GM23248 (cell line): ENCODE measurements at regions not wholly inside any gene's neighbourhood (a gene's known extent, or its start where the extent isn't known, plus 50 kb on each side); places are given as distances from the start of the nearest gene placed in this dataset.

Source experiments
- DNase-seq: peaks from one replicate; pipeline ENCODE4 v3.0.0-alpha.2; 2015
- H2AFZ ChIP-seq: fragments of 200-600 bp; sonication (generic); 2 replicates; pipeline ENCODE4 v1.6.1; 2016; ENCODE audit warnings: antibody characterized with exemption
- H3F3A ChIP-seq: fragments of 200-600 bp; sonication (generic); 2 replicates; pipeline ENCODE4 v1.6.1; 2016; ENCODE audit warnings: mild to moderate bottlenecking, antibody characterized with exemption, mixed run types; ENCODE audit not compliant: insufficient read depth
- H3K27ac ChIP-seq: fragments of 200-600 bp; sonication (generic); 2 replicates; pipeline ENCODE4 v1.5.1; 2016; ENCODE audit warnings: mild to moderate bottlenecking
- H3K27me3 ChIP-seq: fragments of 200-600 bp; sonication (generic); replicated peaks from 2 replicates; pipeline ENCODE4 v1.6.1; 2016; ENCODE audit warnings: mild to moderate bottlenecking; ENCODE audit not compliant: insufficient read depth
- H3K36me3 ChIP-seq: fragments of 200-600 bp; sonication (generic); 2 replicates; pipeline ENCODE4 v1.6.1; 2016; ENCODE audit warnings: low read depth, mild to moderate bottlenecking
- H3K4me1 ChIP-seq: fragments of 200-600 bp; sonication (generic); 2 replicates; pipeline ENCODE4 v1.6.1; 2016; ENCODE audit warnings: mild to moderate bottlenecking; ENCODE audit not compliant: insufficient read depth
- H3K4me2 ChIP-seq: fragments of 200-600 bp; sonication (generic); one replicate; pipeline ENCODE4 v1.6.1; 2016; ENCODE audit warnings: mild to moderate bottlenecking; ENCODE audit not compliant: unreplicated experiment
- H3K4me3 ChIP-seq: fragments of 200-600 bp; sonication (generic); 2 replicates; pipeline ENCODE4 v1.5.1; 2016; ENCODE audit warnings: mild to moderate bottlenecking
- H3K79me2 ChIP-seq: fragments of 200-600 bp; sonication (generic); 2 replicates; pipeline ENCODE4 v1.6.1; 2016; ENCODE audit warnings: mild to moderate bottlenecking; ENCODE audit not compliant: insufficient read depth
- H3K9ac ChIP-seq: fragments of 200-600 bp; sonication (generic); 2 replicates; pipeline ENCODE4 v1.6.1; 2016; ENCODE audit warnings: mild to moderate bottlenecking
- H3K9me2 ChIP-seq: fragments of 200-600 bp; sonication (generic); 2 replicates; pipeline ENCODE4 v1.6.1; 2016; ENCODE audit warnings: mixed run types, mild to moderate bottlenecking, moderate library complexity; ENCODE audit not compliant: insufficient read depth
- H3K9me3 ChIP-seq: fragments of 200-600 bp; sonication (generic); one replicate; pipeline ENCODE4 v1.6.1; 2017; ENCODE audit warnings: low read depth
- H4K20me1 ChIP-seq: fragments of 200-600 bp; sonication (generic); 2 replicates; pipeline ENCODE4 v1.6.0; 2016; ENCODE audit not compliant: insufficient read depth
- EZH2 ChIP-seq: fragments of 200-600 bp; sonication (generic); IDR thresholded peaks from 2 replicates; pipeline ENCODE4 v1.6.1; 2018; ENCODE audit warnings: antibody characterized with exemption, mild to moderate bottlenecking; ENCODE audit not compliant: insufficient read depth, poor library complexity, severe bottlenecking
- EZH2phosphoT487 ChIP-seq: fragments of 200-600 bp; sonication (generic); IDR thresholded peaks from 2 replicates; pipeline ENCODE4 v1.6.1; 2018; ENCODE audit warnings: antibody characterized with exemption, moderate library complexity, mild to moderate bottlenecking, low read depth; ENCODE audit not compliant: insufficient read depth
- WGBS, 2 experiments: methylation state at CpG; one replicate each; pipeline ENCODE4 v1.1.6; 2015 to 2017; ENCODE audit warnings: low lambda C conversion rate in 2 of 2, low coverage in 1 of 2; ENCODE audit errors: missing lambda C conversion rate in 2 of 2; 5-methylcytosine and 5-hydroxymethylcytosine counted together
- in situ Hi-C: fragments of 300-500 bp; cut with MboI; formaldehyde crosslinking; loops from 2 replicates; pipeline ENCODE4 v1.15.0; 2020

DNA sequence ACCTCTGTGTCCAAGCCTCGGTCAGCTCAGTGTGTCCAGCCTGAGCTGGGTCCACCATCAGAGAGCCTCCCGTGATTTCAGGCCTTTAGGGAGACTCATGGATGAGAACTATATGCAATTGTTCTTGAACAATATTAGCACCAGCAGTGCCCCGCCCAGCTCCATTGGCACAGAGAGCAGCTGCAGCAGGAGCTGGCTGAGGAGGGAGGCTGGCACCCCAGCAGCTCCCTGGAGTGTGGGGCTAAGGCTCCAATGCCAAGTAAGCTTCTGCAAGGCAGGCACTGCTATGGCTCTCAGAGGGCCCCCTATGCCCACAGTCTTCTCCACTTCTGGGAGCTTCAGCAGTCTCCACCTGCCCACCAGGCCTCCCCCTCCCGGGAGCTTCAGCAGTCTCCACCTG lies 593.3 kb downstream of the MATN1 start:
- Histone ChIP-seq H2AFZ (no peak overlapping the region), H3K27me3 (0 out of 2 replicates have a peak, but pooled peaks cover 4% of the 10 kb centered on the region), H3F3A (no peaks in the 10 kb centered on the region), H3K9me3 (no peaks in the 10 kb centered on the region), H3K4me3 (no peak overlapping the region), H3K79me2 (no peaks in the 10 kb centered on the region), H4K20me1 (no peaks in the 10 kb centered on the region), H3K4me1 (no peaks in the 10 kb centered on the region), H3K36me3 (no peaks in the 10 kb centered on the region), H3K9me2 (no peaks in the 10 kb centered on the region), H3K4me2 (no peak overlapping the region), H3K9ac (no peak overlapping the region), H3K27ac (no peak overlapping the region)
- in situ Hi-C loops, result no loop called here
- 4 to 18% methylated on average over 3 to 4 of the region's 4 CpGs for WGBS, 2 experiments
- DNase-seq, result no peak
- no peak for TF ChIP-seq EZH2
- TF ChIP-seq EZH2phosphoT487, result no peak

DNA sequence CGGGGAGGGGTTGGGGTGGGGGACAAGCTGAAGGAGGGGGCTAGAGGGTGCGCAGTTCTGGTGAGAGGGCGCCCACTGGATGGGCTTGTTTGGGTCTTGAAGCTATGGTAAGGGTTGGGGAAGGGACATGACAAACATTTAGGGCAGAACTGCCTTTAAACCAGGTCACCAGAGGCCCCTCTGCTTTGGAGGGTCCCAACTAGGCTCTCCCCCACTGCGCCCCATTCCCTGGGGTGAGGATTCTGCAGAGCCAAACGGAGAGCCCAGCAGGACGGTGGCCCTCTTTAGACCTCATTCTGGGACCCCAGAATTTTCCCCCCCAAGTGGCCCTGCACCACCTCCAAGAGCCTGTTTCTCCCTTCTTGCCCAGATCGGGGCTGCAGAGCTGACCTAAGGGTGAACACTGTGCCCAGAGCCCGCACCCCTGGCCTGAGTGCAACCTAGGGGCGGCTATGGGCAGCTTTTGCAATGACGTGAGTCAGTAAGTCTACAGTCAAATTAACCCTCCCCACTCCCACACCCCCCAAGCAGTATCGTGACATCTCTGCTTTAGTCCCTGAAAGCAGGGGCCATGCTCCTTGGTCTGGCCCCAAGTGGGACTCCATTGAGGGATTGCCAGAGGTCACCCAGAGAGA lies 593.8 kb downstream of the MATN1 start:
- TF ChIP-seq EZH2, result no peak
- H3K9me3 ChIP-seq, result no peaks in the 10 kb centered on the region
- H3F3A ChIP-seq, result no peaks in the 10 kb centered on the region
- H3K36me3 ChIP-seq, result no peaks in the 10 kb centered on the region
- no peak overlapping the region for H2AFZ ChIP-seq
- in situ Hi-C loops, result no loop called here
- no peaks in the 10 kb centered on the region for H3K9me2 ChIP-seq
- DNase-seq, result no peak
- no peak overlapping the region for H3K4me2 ChIP-seq
- WGBS, 2 experiments, result 28 to 34% methylated on average over 10 to 11 of the region's 11 CpGs
- no peaks in the 10 kb centered on the region for H4K20me1 ChIP-seq
- H3K9ac ChIP-seq, result no peak overlapping the region
- H3K27ac ChIP-seq, result no peak overlapping the region
- no peaks in the 10 kb centered on the region for H3K79me2 ChIP-seq
- no peak overlapping the region for H3K4me3 ChIP-seq
- 0 out of 2 replicates have a peak, but pooled peaks cover 4% of the 10 kb centered on the region for H3K27me3 ChIP-seq
- H3K4me1 ChIP-seq, result no peaks in the 10 kb centered on the region

DNA sequence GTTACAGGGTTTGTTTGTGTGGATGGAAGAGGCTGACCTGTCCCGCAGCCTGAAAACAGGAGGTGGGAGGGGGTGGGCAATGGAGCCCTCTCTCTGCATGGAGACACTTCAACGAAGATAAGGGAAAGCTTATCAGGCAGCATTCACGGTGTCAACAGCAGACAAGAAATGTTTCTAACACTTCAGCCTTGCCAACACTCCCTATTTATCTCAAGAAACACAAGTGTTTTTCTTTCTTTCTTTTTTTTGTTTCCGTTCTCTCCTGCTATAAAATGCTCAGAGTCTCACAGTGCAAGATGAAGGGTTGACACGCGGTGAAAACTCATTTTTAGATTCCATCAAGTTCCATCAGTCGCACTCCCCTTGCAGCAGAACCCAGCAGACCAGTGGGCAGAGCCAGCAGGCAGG lies 594.4 kb downstream of the MATN1 start:
- no peak overlapping the region for H2AFZ ChIP-seq
- no peak overlapping the region for H3K27ac ChIP-seq
- 0 out of 2 replicates have a peak, but pooled peaks cover 4% of the 10 kb centered on the region for H3K27me3 ChIP-seq
- no peak for DNase-seq
- 45 to 46% methylated on average over 7 of the region's 7 CpGs for WGBS, 2 experiments
- TF ChIP-seq EZH2phosphoT487, result no peak
- H3K4me2 ChIP-seq, result no peak overlapping the region
- no peaks in the 10 kb centered on the region for H3K9me2 ChIP-seq
- H3K9me3 ChIP-seq, result no peaks in the 10 kb centered on the region
- no peaks in the 10 kb centered on the region for H4K20me1 ChIP-seq
- no peak overlapping the region for H3K4me3 ChIP-seq
- no peak overlapping the region for H3K9ac ChIP-seq
- no peaks in the 10 kb centered on the region for H3K79me2 ChIP-seq
- in situ Hi-C loops, result no loop called here
- H3F3A ChIP-seq, result no peaks in the 10 kb centered on the region
- no peaks in the 10 kb centered on the region for H3K36me3 ChIP-seq
- no peaks in the 10 kb centered on the region for H3K4me1 ChIP-seq

DNA sequence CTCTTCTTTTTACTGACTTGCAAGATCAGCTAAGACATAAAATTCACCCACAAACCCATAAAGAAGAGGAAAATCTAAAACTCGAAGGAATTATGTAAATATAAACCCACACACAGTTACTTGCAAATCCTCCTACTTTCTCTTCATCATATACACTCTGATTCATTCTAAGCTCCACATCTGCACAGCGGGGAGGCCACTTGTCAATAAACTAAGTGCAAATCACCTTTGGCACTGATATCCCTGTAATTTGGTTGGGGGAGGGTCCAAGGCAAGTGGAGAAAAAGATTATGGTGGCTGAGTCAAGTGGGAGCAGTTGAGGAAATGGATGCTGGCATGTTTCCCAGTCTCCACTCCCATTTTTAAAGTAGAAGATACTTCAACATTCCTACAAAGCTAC lies 596.5 kb downstream of the MATN1 start:
- Histone ChIP-seq H3K27me3 (0 out of 2 replicates have a peak, but pooled peaks cover 4% of the 10 kb centered on the region), H4K20me1 (no peaks in the 10 kb centered on the region), H3K27ac (no peak overlapping the region), H3K36me3 (no peaks in the 10 kb centered on the region), H3K9me3 (no peaks in the 10 kb centered on the region), H3K4me3 (no peak overlapping the region), H2AFZ (no peak overlapping the region), H3K9ac (no peak overlapping the region), H3K4me1 (no peaks in the 10 kb centered on the region), H3K9me2 (no peaks in the 10 kb centered on the region), H3K79me2 (no peaks in the 10 kb centered on the region), H3K4me2 (no peak overlapping the region), H3F3A (no peaks in the 10 kb centered on the region)
- in situ Hi-C loops, result no loop called here
- DNase-seq, result no peak
- 42 to 44% methylated on average over 2 of the region's 2 CpGs for WGBS, 2 experiments
- no peak for TF ChIP-seq EZH2
- no peak for TF ChIP-seq EZH2phosphoT487

DNA sequence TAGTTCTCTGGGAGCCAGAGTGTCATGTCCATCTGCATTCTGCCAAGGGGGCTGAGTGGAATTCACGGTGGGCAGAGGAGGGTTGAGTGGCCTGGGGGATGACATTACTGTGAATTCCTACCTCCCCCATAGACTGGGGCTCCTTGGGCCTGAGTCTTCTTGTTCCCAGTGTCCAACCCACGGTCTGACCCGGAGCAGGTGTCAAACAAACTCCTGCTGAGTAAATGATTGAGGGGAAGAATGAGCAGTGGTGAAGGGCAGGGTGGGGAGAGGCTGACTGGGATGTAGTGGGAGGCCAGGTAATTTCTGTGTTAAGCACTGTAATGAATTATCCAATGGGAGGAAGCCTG lies 597.6 kb downstream of the MATN1 start:
- H3K9me2 ChIP-seq, result no peaks in the 10 kb centered on the region
- no peaks in the 10 kb centered on the region for H3F3A ChIP-seq
- H3K9me3 ChIP-seq, result no peaks in the 10 kb centered on the region
- H3K27me3 ChIP-seq, result 0 out of 2 replicates have a peak, but pooled peaks cover 2% of the 10 kb centered on the region
- TF ChIP-seq EZH2phosphoT487, result no peak
- TF ChIP-seq EZH2, result no peak
- H3K27ac ChIP-seq, result no peak overlapping the region
- H3K4me3 ChIP-seq, result no peak overlapping the region
- 9 to 19% methylated on average over 3 of the region's 3 CpGs for WGBS, 2 experiments
- no peak overlapping the region for H2AFZ ChIP-seq
- H3K4me2 ChIP-seq, result no peak overlapping the region
- in situ Hi-C loops, result no loop called here
- H4K20me1 ChIP-seq, result no peaks in the 10 kb centered on the region
- no peak overlapping the region for H3K9ac ChIP-seq
- no peaks in the 10 kb centered on the region for H3K79me2 ChIP-seq
- DNase-seq, result no peak
- H3K36me3 ChIP-seq, result no peaks in the 10 kb centered on the region
- H3K4me1 ChIP-seq, result no peaks in the 10 kb centered on the region
